Left lobe of liver (tissue), 2 donors: ENCODE measurements at regions not wholly inside any gene's neighbourhood (a gene's known extent, or its start where the extent isn't known, plus 50 kb on each side); places are given as distances from the start of the nearest gene placed in this dataset.
A peak's percentile ranks its signal among the peaks of the same experiment; 100 is the strongest.
"Not testable (repeated sequence)": the region's sequence is repeated elsewhere in the genome, so short reads cannot be mapped to it uniquely, and the experiment has no call there.

Experiments
- ATAC-seq: fragments of 200-7000 bp; cut with Tn5 transposase; one replicate; pipeline ENCODE4 v1.9.1; 2020; ENCODE audit warnings: mild to moderate bottlenecking, moderate library complexity
- DNase-seq: peaks from one replicate; pipeline ENCODE4 v3.0.0-alpha.2; 2020; ENCODE audit warnings: low spot score
- donor health status: DM: no; HTN: no; CAD: no; lungs with moderate emphysema.
- donor health status: DM: no; HTN: yes; CAD: no.

- DNase-seq = no peak
- ATAC-seq = no peak
These were observed 121.0 kb upstream of the OPCML start for GRCh38 chr11:133653336-133653735.

- ATAC-seq (no peak), DNase-seq (no peak)
These were observed 117.8 kb upstream of the OPCML start for GRCh38 chr11:133650082-133650481.

GRCh38 chr11:133649040-133649439 lies 116.7 kb upstream of the OPCML start:
- ATAC-seq = no peak
- DNase-seq = no peak

GRCh38 chr11:133639408-133639807 lies 107.1 kb upstream of the OPCML start:
- DNase-seq (no peak), ATAC-seq (no peak)

- ATAC-seq (no peak), DNase-seq (no peak)
These were observed 106.6 kb upstream of the OPCML start for GRCh38 chr11:133638921-133639320.

GRCh38 chr11:133636711-133637355 lies 104.5 kb upstream of the OPCML start:
- DNase-seq (no peak), ATAC-seq (no peak)

GRCh38 chr11:133635244-133635739 lies 103.0 kb upstream of the OPCML start:
- DNase-seq (no peak), ATAC-seq (no peak)

- not testable (repeated sequence) for ATAC-seq
These were observed 96.1 kb upstream of the OPCML start for GRCh38 chr11:133628371-133628770.

GRCh38 chr11:133621611-133622010 lies 89.3 kb upstream of the OPCML start:
- ATAC-seq (no peak), DNase-seq (no peak)

More at GRCh38 chr11:133628371-133628770, 96.1 kb upstream of the OPCML start:
- DNase-seq = not testable (repeated sequence)

GRCh38 chr11:133619973-133620372 lies 87.7 kb upstream of the OPCML start:
- no peak for DNase-seq
- peak; percentile 81 for ATAC-seq

- DNase-seq = no peak
- no peak for ATAC-seq
These were observed 87.1 kb upstream of the OPCML start for GRCh38 chr11:133619397-133619796.

GRCh38 chr11:133618544-133618943 lies 86.2 kb upstream of the OPCML start:
- DNase-seq = no peak
- no peak for ATAC-seq

- no peak for DNase-seq
- ATAC-seq = no peak
These were observed 76.2 kb upstream of the OPCML start for GRCh38 chr11:133608496-133608895.

GRCh38 chr11:133606124-133606523 lies 73.8 kb upstream of the OPCML start:
- no peak for DNase-seq
- no peak for ATAC-seq

GRCh38 chr11:133605482-133605881 lies 73.2 kb upstream of the OPCML start:
- no peak for ATAC-seq
- no peak for DNase-seq

- ATAC-seq = no peak
These were observed 69.3 kb upstream of the OPCML start for GRCh38 chr11:133601641-133602040.

GRCh38 chr11:133600786-133601185 lies 68.5 kb upstream of the OPCML start:
- no peak for DNase-seq
- no peak for ATAC-seq

More at GRCh38 chr11:133601641-133602040, 69.3 kb upstream of the OPCML start:
- DNase-seq = no peak

GRCh38 chr11:133600306-133600705 lies 68.0 kb upstream of the OPCML start:
- no peak for DNase-seq
- no peak for ATAC-seq

GRCh38 chr11:133598906-133599305 lies 66.6 kb upstream of the OPCML start:
- no peak for ATAC-seq
- DNase-seq = no peak

GRCh38 chr11:133597236-133597635 lies 64.9 kb upstream of the OPCML start:
- no peak for DNase-seq
- ATAC-seq = no peak

- ATAC-seq = no peak
These were observed 63.8 kb upstream of the OPCML start for GRCh38 chr11:133595998-133596590.

GRCh38 chr11:133593036-133593435 lies 60.7 kb upstream of the OPCML start:
- DNase-seq (no peak), ATAC-seq (no peak)

More at GRCh38 chr11:133595998-133596590, 63.8 kb upstream of the OPCML start:
- DNase-seq = no peak
